ENCODE measurements at regions not wholly inside any gene's neighbourhood (a gene's known extent, or its start where the extent isn't known, plus 50 kb on each side); places are given as distances from the start of the nearest gene placed in this dataset.
A peak's percentile ranks its signal among the peaks of the same experiment; 100 is the strongest.

DNA sequence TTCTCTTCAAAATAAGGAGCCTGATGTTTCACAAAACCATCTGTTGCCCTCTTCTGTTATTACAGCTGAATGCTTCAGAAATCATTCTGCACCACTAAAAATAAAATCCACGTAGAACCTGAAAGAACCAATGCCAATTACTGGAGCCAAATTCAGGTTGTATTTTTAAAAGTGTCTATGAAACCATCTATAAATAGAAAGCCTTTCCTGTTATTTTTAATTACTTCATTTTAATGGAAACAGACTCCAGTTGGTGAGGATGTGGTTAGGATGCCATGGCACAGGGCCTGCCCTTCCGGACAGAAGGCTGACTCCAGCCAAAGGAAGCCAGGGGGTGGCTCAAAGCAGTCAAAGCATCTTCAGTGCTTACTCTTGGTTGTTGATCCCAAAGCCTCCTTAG, 119.8 kb downstream of the TENT4A start:
- no peak for DNase-seq

DNA sequence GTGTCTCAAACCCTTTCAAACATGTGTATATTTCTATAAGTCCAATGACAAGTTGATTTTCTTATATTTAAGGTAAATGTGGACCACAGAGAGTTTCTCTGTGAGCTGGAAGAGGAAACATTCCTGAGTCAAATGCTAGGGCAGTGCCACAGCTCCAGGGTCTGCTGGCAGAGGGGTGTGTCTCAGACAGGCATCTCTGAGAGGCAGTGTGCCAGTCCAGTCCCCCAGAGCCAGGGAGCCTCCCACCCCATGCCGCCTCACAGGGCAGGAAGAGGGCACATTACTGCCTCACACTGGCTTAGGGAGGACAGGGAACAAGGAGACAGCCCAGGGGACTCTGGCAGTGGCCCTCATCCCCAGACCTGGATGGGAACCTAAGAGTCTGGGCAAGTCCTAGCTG, 120.2 kb downstream of the TENT4A start:
- DNase-seq: no peak

GRCh38 chr5:6837095-6837494, 123.9 kb downstream of the TENT4A start:
- DNase-seq: no peak

DNA sequence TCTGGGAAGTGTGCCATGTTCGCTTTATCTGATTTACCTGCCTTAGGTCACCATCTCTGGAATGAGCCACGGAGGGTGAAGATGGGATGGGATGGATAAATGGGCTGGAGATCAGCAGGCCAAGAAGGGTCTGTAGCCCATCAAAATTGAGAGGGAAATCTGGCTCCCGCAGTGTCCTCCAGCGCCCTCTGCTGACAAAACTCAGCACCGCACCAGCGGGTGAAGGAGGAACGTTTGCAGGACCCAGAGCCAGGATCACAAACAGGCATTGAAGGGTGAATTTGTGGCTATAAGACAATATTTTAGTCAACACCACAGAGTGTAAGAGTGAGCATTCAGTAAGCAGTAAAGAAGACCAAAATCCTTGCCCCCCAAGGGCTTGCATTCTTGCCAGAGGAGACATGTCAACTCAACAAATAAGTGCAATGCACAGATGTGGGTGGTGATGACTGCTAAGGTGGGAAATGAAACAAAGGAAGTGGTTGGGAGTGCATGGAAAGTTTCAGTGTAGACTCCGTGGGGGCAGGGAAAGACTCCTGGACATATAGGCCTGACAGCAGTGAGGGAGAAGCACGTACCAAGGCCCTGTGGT, 124.4 kb downstream of the TENT4A start:
- peak in 1 of 2 donors; percentile 61 for DNase-seq

- no peak for DNase-seq
Observed at GRCh38 chr5:6838736-6839135, 125.5 kb downstream of the TENT4A start.

- no peak for DNase-seq
Observed at GRCh38 chr5:6840136-6840793, 127.0 kb downstream of the TENT4A start.

DNA sequence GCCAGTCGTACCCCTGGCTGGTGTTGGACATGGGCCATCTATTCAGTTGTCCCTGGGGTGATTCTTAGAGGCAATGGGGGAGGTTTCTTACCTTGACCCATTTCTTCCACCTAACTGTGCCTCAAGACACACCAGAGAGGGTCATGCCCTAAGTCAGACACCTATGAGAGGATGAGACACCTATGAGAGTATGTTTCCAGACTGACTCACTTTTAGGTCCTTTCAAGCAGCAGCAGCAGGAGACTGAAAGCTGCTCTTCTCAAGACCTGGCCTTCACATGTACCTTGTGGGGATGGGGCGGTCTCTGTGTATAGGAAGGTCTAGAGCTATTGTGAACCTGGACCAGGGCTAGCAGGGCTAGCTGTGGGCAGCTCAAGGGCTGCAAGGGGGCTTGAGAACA, 130.1 kb downstream of the TENT4A start:
- DNase-seq: no peak

GRCh38 chr5:6843821-6844220, 130.6 kb downstream of the TENT4A start:
- no peak for DNase-seq

- no peak for DNase-seq
Observed at GRCh38 chr5:6845856-6846255, 132.6 kb downstream of the TENT4A start.

DNA sequence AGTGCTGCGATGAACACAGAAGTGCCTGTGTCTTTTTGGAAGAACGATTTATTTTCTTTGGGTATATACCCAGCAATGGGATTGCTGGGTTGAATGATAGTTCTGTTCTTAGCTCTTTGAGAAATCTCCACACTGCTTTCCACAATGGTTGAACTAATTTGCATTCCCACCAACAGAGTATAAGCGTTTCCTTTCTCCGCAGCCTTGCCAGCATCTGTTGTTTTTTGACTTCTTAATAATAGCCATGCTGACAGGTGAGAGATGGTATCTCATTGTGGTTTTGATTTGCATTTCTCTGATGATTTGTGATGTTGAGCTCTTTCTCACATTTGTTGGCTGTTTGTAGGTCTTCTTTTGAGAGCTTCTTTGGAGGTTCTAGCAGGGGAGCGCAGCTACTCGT, 134.6 kb downstream of the TENT4A start:
- DNase-seq: no peak

GRCh38 chr5:6849316-6850105, 136.3 kb downstream of the TENT4A start:
- no peak for DNase-seq

- no peak for DNase-seq
Observed at GRCh38 chr5:6850106-6850432, 136.8 kb downstream of the TENT4A start.

GRCh38 chr5:6856653-6857052, 143.4 kb downstream of the TENT4A start:
- DNase-seq: no peak

DNA sequence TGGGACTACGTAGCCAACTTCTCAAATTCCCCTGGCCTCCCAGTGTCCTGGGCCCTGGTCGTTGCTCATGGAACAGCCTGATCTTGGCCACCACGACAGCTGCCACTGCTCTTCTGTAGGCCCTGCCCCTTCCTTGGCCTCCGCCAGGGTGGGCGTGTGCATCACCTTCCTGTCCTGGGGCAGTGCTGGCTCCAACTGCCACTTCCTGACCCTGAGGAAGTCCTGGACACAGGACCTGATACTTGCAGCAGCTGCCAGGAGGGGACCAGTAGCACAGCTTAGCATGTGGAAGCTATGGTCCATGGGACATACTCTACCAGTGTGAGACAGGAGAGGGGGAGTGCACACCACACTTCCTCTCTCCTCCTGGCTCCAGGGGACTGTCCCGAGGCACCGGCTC, 145.2 kb downstream of the TENT4A start:
- DNase-seq: no peak

- no peak for DNase-seq
Observed at GRCh38 chr5:6859023-6859422, 145.8 kb downstream of the TENT4A start.

- no peak for DNase-seq
Observed at GRCh38 chr5:6859951-6860638, 146.9 kb downstream of the TENT4A start.

DNA sequence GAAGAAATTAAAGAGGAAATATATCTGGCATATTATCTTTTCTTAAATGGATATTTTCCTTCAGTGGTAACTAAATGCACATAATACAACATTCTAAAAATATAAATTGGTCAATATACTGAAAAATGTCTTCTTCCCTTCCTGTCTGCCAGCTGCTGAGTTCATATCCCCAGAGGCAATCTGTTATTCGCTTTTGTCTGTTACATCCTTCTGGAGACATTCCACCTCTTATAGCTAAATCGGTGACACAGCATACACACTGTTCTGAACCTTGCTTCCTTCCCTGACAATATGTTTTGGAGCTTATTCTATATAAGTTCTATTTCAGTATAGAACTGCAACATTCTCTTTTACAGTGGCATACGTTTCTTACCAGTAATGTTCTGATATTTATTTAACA, 147.8 kb downstream of the TENT4A start:
- DNase-seq: no peak

DNA sequence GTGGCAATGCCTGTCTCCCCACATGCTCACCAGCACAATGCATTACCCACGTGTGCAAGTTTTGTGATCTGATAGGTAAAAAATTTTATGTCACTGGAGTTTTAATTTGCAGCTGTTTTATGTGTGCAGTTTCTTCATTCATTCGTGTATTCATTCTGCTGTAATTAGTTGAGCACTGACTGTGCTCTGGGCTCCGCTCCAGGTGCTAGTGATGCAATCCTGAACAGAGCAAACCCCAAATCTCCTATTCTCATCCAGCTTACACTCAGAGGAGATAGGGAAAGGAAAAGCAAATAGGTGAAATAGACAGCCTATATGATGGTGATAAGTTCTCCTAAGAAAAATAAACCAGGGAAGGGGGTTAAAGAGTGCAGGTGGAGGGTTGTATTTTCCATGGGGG, 148.4 kb downstream of the TENT4A start:
- no peak for DNase-seq

DNA sequence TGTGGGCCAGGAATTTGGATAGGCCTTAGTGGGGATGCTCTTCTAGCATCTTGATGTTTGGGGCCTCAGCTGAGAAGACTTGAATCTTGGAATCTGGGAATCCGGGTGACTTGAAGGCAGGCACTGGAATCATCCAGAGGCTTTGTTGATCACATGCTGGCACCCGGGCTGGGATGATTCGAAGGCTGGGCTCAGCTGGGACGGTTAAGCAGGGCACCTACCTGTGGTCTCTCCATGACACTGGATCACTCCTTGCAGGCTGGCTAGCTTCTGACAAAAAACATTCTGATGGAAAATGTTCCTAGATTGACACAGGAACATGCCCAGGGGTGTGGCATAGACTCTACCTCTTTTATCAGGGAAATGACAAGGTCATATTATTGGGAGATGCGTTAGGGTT, 149.1 kb downstream of the TENT4A start:
- DNase-seq: no peak

DNA sequence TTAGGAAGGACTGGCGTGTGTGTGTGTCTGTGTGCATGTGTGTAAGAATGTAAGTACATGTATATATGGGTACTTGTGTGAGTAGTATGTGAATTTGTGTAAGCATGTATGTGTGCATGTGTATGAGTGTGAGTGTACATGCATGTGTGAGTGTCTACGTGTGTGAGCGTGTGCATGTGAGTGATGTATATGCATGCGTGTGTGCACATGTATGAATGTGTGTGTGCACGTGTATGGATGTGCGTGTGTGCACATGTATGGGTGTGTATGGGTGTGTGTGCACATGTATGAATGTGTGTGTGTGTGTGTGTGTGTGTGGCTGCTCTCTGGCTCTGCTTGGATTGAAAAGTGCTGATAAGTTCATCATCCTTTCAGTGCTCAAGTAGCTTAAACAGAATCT, 154.5 kb downstream of the TENT4A start:
- no peak for DNase-seq

GRCh38 chr5:6868171-6868570, 154.9 kb downstream of the TENT4A start:
- no peak for DNase-seq

GRCh38 chr5:6868575-6869215, 155.5 kb downstream of the TENT4A start:
- DNase-seq: no peak

DNA sequence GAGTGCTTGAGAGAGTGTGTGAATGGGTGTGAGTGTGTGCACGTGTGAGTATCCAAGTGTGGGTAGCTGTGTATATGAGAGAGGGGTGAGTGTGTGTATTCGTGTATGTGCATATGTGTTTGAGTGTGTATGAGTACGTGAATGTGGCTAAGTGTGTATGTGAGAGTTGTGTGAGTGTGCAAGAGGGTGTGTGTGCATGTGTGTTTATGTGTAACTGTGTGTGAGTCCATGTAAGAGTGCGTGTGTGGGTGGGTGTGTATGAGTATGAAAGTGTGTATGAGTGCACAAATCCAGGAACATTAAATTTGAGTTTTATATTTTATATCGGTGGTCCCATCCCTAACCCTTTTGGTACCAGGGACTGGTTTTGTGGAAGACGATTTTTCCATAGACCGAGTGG, 156.4 kb downstream of the TENT4A start:
- DNase-seq: no peak
